Neutrophil (primary cell): ENCODE measurements at regions not wholly inside any gene's neighbourhood (a gene's known extent, or its start where the extent isn't known, plus 50 kb on each side); places are given as distances from the start of the nearest gene placed in this dataset.

ENCODE experiments used
- H3K27ac ChIP-seq: fragments of 200-600 bp; sonication (generic); 2 replicates; pipeline ENCODE4 v1.5.1; 2016; ENCODE audit warnings: mild to moderate bottlenecking, moderate library complexity
- H3K27me3 ChIP-seq: fragments of 200-600 bp; sonication (generic); 2 replicates; pipeline ENCODE4 v1.6.0; 2016; ENCODE audit warnings: mild to moderate bottlenecking
- H3K36me3 ChIP-seq: fragments of 200-600 bp; sonication (generic); 2 replicates; pipeline ENCODE4 v1.5.1; 2017
- H3K4me1 ChIP-seq, 2 experiments: fragments of 200-600 bp in 1 of 2; sonication (generic) in 1 of 2; 1 replicate in 1 of 2; 2 replicates in 1 of 2; pipeline versions ENCODE4 v1.5.1 to v1.6.1; 2013 to 2016; ENCODE audit warnings: low read depth in 1 of 2, low read length in 1 of 2, mild to moderate bottlenecking in 1 of 2, moderate library complexity in 1 of 2; ENCODE audit not compliant: control insufficient read depth in 1 of 2, insufficient read depth in 1 of 2
- H3K4me3 ChIP-seq, 2 experiments: fragments of 200-600 bp in 1 of 2; sonication (generic) in 1 of 2; 1 replicate in 1 of 2; 2 replicates in 1 of 2; pipeline ENCODE4 v1.5.1; 2013 to 2016; ENCODE audit warnings: low read depth in 1 of 2, low read length in 1 of 2, mild to moderate bottlenecking in 1 of 2, moderate library complexity in 1 of 2
- H3K9me3 ChIP-seq: fragments of 200-600 bp; sonication (generic); 2 replicates; pipeline ENCODE4 v1.5.1; 2016
- CTCF ChIP-seq: fragments of 200-600 bp; sonication (generic); IDR thresholded peaks from 2 replicates; pipeline ENCODE4 v1.5.1; 2016; ENCODE audit warnings: antibody characterized with exemption

- Histone ChIP-seq H3K27me3 (no peaks in the 10 kb centered on the region), H3K9me3 (no peaks in the 10 kb centered on the region), H3K4me3 (no peak overlapping the region), H3K27ac (no peak overlapping the region), H3K4me1 (no peaks in the 10 kb centered on the region), H3K36me3 (no peaks in the 10 kb centered on the region)
- no peak for TF ChIP-seq CTCF
Observed at GRCh38 chr1:55426619-55427018, 211.5 kb upstream of the USP24 start.

GRCh38 chr1:55426156-55426555 lies 211.0 kb upstream of the USP24 start:
- no peak for TF ChIP-seq CTCF
- no peak overlapping the region for H3K4me3 ChIP-seq
- no peaks in the 10 kb centered on the region for H3K36me3 ChIP-seq
- no peaks in the 10 kb centered on the region for H3K27me3 ChIP-seq
- H3K4me1 ChIP-seq, result no peaks in the 10 kb centered on the region
- no peaks in the 10 kb centered on the region for H3K9me3 ChIP-seq
- H3K27ac ChIP-seq, result no peak overlapping the region

- TF ChIP-seq CTCF, result no peak
- no peaks in the 10 kb centered on the region for H3K9me3 ChIP-seq
- H3K27me3 ChIP-seq, result no peaks in the 10 kb centered on the region
- H3K36me3 ChIP-seq, result no peaks in the 10 kb centered on the region
- no peaks in the 10 kb centered on the region for H3K4me1 ChIP-seq
- H3K4me3 ChIP-seq, result no peak overlapping the region
- H3K27ac ChIP-seq, result no peak overlapping the region
Observed at GRCh38 chr1:55425310-55425930, 210.3 kb upstream of the USP24 start.

- no peak overlapping the region for H3K4me3 ChIP-seq
- H3K4me1 ChIP-seq, result no peaks in the 10 kb centered on the region
- H3K9me3 ChIP-seq, result no peaks in the 10 kb centered on the region
- H3K27ac ChIP-seq, result no peak overlapping the region
- no peaks in the 10 kb centered on the region for H3K36me3 ChIP-seq
- H3K27me3 ChIP-seq, result no peaks in the 10 kb centered on the region
- no peak for TF ChIP-seq CTCF
Observed at GRCh38 chr1:55423376-55423775, 208.2 kb upstream of the USP24 start.

- H3K36me3 ChIP-seq, result no peaks in the 10 kb centered on the region
- no peak overlapping the region for H3K4me3 ChIP-seq
- H3K27ac ChIP-seq, result no peak overlapping the region
- H3K9me3 ChIP-seq, result no peaks in the 10 kb centered on the region
- no peaks in the 10 kb centered on the region for H3K27me3 ChIP-seq
- no peak for TF ChIP-seq CTCF
- no peaks in the 10 kb centered on the region for H3K4me1 ChIP-seq
Observed at GRCh38 chr1:55420929-55421716, 206.0 kb upstream of the USP24 start.
